ENCODE measurements at regions not wholly inside any gene's neighbourhood (a gene's known extent, or its start where the extent isn't known, plus 50 kb on each side); places are given as distances from the start of the nearest gene placed in this dataset.

DNA sequence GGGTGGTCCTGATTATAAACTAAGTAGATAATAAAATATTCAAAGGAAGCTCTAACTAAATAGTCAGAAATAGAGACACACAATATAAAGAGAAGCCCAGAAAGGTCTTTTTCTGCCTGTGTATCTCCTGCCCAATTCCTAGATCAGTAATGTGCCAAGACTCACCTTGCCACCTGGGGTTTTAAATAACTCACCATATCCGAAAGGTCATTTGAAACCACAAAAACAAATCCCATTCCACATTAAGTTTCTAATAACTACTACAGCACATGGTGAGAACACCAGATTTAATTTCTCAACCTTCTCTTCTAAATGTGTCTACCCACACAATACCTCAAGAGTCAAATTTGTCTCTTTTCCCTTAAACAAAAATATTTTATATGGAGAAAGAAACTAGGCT, 75.2 kb downstream of the ZNF608 start:
- in situ Hi-C loops (cut with MboI; ENCODE audit: low pct_unique_long_range_greater_than_20kb in 2 of 9, low sequenced_read_pairs in 9 of 9, unreplicated experiment in 9 of 9), result no loop called here
- Histone ChIP-seq H3K4me3 (no peak overlapping the region), H3K27ac (peak overlapping the region in 1 of 2 donors; percentile 49), H3K4me1 (replicated peaks in 1 of 2) (peaks cover 56 to 78% of the 10 kb centered on the region in 2 donors)
- ATAC-seq (replicated peaks in 6 of 8), result peak in 3 of 8 experiments; percentile 3 to 15 (median 9)
- WGBS, 10 experiments, result 43 to 100% (median 77%) methylated on average over 1 of the region's 1 CpG; no CpG with 5 or more reads in 2 of the 10 experiments

DNA sequence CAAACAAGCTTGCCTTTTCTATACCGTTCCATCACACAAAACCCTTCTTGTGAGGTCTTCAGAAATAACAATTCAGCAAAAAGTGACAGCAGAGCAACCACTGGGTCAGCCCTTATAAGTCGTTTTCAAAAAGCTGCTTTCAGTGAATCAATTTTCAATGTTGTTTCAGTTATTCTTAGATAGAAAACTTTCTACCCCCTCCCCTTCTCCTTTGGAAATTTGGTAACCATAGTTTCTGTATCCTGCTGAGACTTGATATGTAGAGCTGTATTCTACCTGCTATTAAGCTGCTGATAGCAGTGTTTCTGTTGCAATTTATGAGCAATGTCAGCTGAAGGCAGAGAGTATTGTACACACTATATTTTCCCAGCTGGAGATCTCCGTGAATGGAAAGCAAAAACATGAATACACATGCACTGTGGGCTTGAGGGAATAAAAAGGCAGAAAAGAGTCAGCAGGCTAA, 75.7 kb downstream of the ZNF608 start:
- in situ Hi-C loops (cut with MboI; ENCODE audit: low pct_unique_long_range_greater_than_20kb in 2 of 9, low sequenced_read_pairs in 9 of 9, unreplicated experiment in 9 of 9), result no loop called here
- H3K27ac ChIP-seq, result peak overlapping the region in 1 of 2 donors; percentile 49
- WGBS, 10 experiments, result 0 to 100% (median 20%) methylated on average over 1 to 3 of the region's 3 CpGs; no CpG with 5 or more reads in 1 of the 10 experiments
- H3K4me3 ChIP-seq, result no peak overlapping the region
- ATAC-seq (replicated peaks in 6 of 8), result peak in 5 of 8 experiments; percentile 84 to 92 (median 86)
- H3K4me1 ChIP-seq (replicated peaks in 1 of 2), result peaks cover 56 to 78% of the 10 kb centered on the region in 2 donors

DNA sequence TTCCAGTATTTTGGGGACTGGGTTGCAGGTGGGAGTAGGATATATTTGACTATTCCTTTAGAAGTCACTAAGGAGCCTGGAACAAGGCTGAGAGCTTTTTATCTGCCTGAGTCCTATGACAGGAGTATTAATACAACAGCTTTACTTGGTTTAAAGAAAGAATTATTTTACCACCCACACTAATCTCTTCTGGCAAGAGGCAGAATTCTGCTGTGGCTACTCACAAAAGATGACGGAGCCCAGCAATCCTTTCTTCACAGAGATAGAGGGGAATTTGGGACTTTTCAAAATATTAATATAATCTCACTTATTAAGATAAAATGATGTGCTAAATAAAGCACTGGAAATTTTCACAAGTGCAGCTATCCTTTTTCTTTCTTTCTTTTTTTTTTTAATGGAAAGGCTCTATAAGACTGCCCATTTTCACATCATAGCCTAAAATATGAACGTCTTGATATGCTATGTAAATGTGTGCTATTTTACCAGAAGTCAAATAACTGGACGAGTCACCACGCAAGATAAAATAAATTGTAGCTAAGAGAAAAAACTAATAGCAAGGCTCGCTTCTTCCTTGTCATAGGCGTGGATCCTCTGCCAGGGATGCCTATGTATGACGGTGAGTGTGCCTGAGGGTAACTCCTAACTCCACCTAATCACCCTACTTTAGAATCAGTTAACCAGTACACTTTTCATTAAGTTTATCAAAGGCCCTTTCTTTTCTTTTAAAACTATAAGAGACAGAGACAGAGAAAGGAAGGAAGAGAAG, 76.3 kb downstream of the ZNF608 start:
- 39 to 87% (median 60%) methylated on average over 2 to 7 of the region's 7 CpGs for whole genome bisulfite sequencing, 10 experiments
- H3K4me1 ChIP-seq (replicated peaks in 1 of 2), result peaks cover 57 to 80% of the 10 kb centered on the region in 2 donors
- H3K4me3 ChIP-seq, result no peak overlapping the region
- in situ Hi-C loops (cut with MboI; ENCODE audit: low pct_unique_long_range_greater_than_20kb in 2 of 9, low sequenced_read_pairs in 9 of 9, unreplicated experiment in 9 of 9), result no loop called here
- H3K27ac ChIP-seq, result no peak overlapping the region
- ATAC-seq (replicated peaks in 6 of 8), result peak in 6 of 8 experiments; percentile 27 to 58 (median 54)

DNA sequence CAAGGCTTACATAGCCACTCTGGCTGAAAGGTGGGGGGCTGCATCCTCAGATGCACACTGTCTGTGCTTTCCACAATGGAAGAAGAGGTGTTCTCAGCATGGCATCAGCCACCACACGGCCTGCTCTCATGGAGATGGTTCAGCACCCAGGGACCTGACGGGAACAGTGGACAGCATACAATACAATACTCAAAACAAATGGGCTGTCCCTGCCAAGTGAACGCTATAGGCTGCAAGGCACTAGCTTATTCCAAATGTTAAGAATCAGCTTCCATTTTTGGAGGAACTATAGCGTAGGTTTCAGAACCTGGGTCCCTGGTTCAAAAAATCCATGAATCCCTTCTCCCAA, 77.2 kb downstream of the ZNF608 start:
- peak in 3 of 8 experiments; percentile 22 to 30 (median 23) for ATAC-seq (replicated peaks in 6 of 8)
- Histone ChIP-seq H3K4me1 (replicated peaks in 1 of 2) (peaks cover 65 to 85% of the 10 kb centered on the region in 2 donors), H3K4me3 (no peak overlapping the region), H3K27ac (no peak overlapping the region)
- in situ Hi-C loops (cut with MboI; ENCODE audit: low pct_unique_long_range_greater_than_20kb in 2 of 9, low sequenced_read_pairs in 9 of 9, unreplicated experiment in 9 of 9), result no loop called here
- 60 to 100% (median 95%) methylated on average over 1 to 2 of the region's 4 CpGs; no CpG with 5 or more reads in 6 of the 10 experiments for WGBS, 10 experiments

DNA sequence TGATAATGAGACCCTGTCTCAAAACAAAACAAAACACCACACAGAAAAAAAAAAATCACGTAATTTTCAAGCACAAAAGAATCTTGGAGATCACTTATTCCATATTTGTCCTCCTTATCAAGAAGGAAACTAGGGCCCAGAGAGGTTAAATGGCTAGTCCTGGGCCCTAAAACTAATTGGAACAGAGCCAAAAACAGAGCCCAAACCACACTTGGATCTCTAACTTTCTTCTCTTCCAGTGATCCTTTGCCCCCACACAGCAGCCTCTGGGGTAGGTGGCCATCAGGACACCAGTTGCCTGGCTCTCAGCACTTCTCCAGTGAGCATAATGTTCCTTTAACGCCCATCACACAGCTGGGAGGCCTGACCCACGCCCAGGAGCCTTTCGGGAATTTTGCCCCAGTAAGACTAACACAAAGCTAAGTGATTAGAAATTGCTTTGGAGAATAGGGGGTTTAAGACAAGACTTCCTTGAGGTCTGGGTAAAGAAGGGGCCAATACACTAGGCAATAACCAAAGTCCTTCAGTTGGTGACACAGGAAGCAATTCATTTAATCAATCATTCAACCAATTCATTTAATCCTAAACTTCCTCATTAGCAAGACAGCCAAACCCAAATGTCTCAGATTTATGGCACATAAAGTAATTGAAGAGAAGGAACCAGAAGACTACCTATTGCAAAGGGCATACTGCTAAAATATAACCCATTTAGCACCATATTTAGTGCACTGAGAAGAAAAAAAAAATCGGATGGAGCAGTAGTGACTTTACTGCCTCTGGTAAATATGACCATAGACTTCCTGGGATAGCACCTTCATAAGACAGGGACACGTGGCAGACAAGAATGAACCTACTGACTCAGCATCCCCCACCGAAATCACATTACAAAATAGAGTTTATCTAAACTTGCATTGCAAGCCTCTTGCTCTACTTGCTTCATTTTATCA, 77.8 kb downstream of the ZNF608 start:
- H3K4me1 ChIP-seq (replicated peaks in 1 of 2), result peaks cover 68 to 89% of the 10 kb centered on the region in 2 donors
- H3K27ac ChIP-seq, result no peak overlapping the region
- no peak for ATAC-seq (replicated peaks in 6 of 8)
- no peak overlapping the region for H3K4me3 ChIP-seq
- in situ Hi-C loops (cut with MboI; ENCODE audit: low pct_unique_long_range_greater_than_20kb in 2 of 9, low sequenced_read_pairs in 9 of 9, unreplicated experiment in 9 of 9), result no loop called here
- WGBS, 10 experiments, result 22 to 100% (median 83%) methylated on average over 1 to 3 of the region's 7 CpGs

DNA sequence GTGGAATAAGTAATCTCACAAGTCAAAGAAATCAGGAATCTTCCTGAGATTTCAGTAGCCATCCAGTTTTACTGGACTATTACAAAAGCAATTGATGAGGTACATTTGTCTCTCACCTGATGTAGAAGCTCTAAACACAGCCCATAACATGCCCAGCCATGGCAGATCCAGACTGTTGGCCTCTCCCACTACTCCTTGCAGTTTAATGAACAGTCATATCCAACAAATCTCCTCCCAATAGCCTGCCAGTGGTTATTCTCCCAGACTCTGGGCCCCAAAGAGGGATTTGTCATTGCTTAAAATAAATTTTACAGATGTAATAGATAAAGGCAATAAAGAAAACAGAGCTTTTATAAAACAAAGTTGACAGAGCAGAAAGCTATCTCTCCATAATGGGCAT, 80.8 kb downstream of the ZNF608 start:
- Histone ChIP-seq H3K4me1 (replicated peaks in 1 of 2) (peaks cover 84 to 96% of the 10 kb centered on the region in 2 donors), H3K27ac (no peak overlapping the region), H3K4me3 (no peak overlapping the region)
- ATAC-seq (replicated peaks in 6 of 8), result no peak
- in situ Hi-C loops (cut with MboI; ENCODE audit: low pct_unique_long_range_greater_than_20kb in 2 of 9, low sequenced_read_pairs in 9 of 9, unreplicated experiment in 9 of 9), result no loop called here

DNA sequence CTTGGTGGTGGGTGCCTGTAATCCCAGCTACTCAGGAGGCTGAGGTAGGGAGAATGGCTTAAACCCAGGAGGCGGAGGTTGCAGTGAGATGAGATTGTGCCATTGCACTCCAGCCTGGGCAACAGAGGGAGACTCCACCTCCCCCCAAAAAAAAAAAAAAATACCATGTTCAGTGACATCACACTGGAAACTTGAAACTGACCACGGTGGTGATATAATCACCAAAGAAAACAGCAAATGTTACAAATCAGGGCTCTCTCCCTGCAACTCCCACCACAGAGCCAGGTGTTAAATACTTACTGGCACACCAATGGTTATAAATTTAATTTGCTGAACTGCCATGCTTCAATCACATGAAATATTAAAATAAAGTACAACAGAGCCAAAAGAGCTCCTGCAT, 81.4 kb downstream of the ZNF608 start:
- no peak for ATAC-seq (replicated peaks in 6 of 8)

DNA sequence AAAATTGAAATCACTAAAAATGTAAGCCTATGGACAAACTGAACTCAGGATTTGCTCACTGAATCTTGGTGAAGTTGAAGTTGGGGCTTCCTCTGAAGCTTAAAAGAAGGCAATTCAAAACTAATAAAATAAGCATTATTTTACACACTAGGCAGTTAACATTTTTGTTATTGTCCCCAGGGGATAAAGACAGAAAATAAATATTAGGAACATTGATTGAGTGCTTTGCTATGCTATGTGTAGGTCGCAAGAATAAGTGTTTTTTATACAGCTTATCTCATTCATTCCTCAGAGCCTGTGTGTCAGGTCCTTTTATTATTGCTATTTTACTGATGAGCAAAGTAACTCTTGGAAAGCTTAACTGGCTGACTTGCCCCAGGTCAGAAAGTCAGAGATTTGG, 82.2 kb downstream of the ZNF608 start:
- no peak overlapping the region for H3K4me3 ChIP-seq
- 0 to 100% (median 18%) methylated on average over 1 of the region's 1 CpG; no CpG with 5 or more reads in 2 of the 10 experiments for WGBS, 10 experiments
- ATAC-seq (replicated peaks in 6 of 8), result no peak
- in situ Hi-C loops (cut with MboI; ENCODE audit: low pct_unique_long_range_greater_than_20kb in 2 of 9, low sequenced_read_pairs in 9 of 9, unreplicated experiment in 9 of 9), result no loop called here
- peaks cover 84 to 96% of the 10 kb centered on the region in 2 donors for H3K4me1 ChIP-seq (replicated peaks in 1 of 2)
- no peak overlapping the region for H3K27ac ChIP-seq

More for the DNA sequence above, 81.4 kb downstream of the ZNF608 start:
- in situ Hi-C loops (cut with MboI; ENCODE audit: low pct_unique_long_range_greater_than_20kb in 2 of 9, low sequenced_read_pairs in 9 of 9, unreplicated experiment in 9 of 9), result no loop called here
- Histone ChIP-seq H3K4me3 (no peak overlapping the region), H3K4me1 (replicated peaks in 1 of 2) (peaks cover 84 to 96% of the 10 kb centered on the region in 2 donors), H3K27ac (no peak overlapping the region)
- whole genome bisulfite sequencing, 10 experiments, result 57 to 100% (median 83%) methylated on average over 2 of the region's 2 CpGs; no CpG with 5 or more reads in 5 of the 10 experiments

DNA sequence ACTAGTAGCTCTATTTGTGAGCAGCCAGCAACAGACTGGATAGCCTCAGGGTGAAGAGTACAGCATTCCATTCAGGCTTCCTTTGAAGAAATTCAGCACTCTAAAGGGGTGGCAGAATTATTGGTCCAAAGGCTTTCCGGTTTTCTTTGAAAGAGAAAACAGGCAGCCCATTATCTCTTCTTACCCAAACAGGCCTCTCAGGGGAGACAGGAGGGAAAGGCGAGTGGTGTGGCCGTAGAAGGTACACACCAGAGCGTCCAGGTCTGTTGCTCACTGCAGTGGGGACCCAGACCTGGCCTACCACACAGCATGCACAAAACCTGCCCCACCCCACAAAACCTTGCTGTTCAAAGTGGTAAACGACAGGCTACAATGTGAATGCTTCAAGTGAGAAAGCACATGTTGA, 83.3 kb downstream of the ZNF608 start:
- WGBS, 10 experiments, result 0 to 100% (median 14%) methylated on average over 1 to 5 of the region's 5 CpGs; no CpG with 5 or more reads in 1 of the 10 experiments
- Histone ChIP-seq H3K4me1 (replicated peaks in 1 of 2) (peaks cover 85 to 96% of the 10 kb centered on the region in 2 donors), H3K4me3 (no peak overlapping the region), H3K27ac (peak overlapping the region; percentile 10 to 16)
- ATAC-seq (replicated peaks in 6 of 8), result peak in 3 of 8 experiments; percentile 4 to 58 (median 29)
- in situ Hi-C loops (cut with MboI; ENCODE audit: low pct_unique_long_range_greater_than_20kb in 2 of 9, low sequenced_read_pairs in 9 of 9, unreplicated experiment in 9 of 9), result no loop called here

DNA sequence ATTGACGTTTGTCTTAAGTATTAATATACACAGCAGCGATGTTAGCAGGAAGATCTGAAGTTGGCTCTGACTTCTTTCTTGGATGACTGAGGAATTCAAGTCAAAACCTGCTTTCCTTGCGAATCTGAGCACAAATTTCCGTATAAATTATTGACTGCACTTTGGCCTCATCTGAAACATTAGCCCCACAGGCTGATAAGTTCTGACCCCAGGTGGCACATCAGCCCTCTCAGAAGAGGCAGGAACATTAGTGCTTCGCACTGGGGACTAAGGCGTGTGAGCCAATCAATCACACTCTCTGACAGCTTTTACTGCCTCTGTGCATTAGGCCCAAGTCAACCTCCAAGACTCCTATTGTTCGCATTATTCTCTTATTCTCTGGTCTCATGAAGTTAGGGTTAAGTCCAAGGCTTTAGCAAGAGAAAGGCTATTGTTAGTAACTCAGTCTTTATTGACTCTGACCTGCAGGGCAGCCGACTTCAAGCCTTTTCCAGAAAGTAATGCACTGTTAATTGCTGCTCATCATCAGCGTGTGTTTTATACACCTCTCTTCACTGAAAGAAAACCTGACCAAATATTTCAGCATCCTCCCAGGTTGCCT, 84.2 kb downstream of the ZNF608 start:
- peak in 5 of 8 experiments; percentile 42 to 86 (median 85) for ATAC-seq (replicated peaks in 6 of 8)
- H3K27ac ChIP-seq, result peak overlapping the region in 1 of 2 donors; percentile 16
- peaks cover 85 to 100% of the 10 kb centered on the region in 2 donors for H3K4me1 ChIP-seq (replicated peaks in 1 of 2)

DNA sequence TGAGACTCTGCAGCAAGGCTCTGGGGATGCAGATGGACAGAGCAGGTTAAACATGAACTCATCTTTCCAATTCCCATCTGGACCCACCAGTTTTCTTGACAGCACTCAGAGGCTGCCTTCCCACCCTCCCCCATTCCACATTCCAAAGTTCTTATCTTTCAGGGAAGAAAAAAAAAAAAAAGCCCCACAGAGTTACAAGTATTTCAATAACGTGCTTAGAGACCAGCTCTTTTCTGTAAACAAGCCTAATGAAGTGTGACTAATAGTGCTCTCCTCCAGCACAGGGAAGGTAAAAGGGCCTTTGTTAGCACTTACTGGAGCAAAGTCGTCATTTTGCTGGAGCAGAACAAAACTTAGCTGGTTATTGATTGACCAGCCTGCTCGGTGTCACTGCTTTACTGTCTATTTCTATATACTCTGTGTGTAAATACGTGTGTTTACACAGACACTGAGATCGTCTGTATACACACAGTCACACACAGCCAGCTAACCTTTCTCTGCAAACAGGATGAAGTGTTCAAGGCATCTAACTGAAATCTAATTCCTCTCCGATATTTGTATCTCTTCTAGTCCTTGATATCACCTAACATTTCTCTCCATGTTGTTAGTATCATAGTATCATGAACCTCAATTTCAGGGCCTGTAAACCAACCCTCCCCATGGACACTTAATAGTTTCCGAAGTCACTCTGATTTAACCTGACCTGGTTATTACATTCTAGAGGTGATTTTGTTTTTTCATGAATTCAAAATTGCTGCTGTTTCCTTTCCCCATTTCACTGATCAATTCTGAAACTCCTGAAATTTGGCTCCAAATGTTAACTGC, 84.9 kb downstream of the ZNF608 start:
- peak; percentile 10 to 75 (median 59) for ATAC-seq (replicated peaks in 6 of 8)

More for the DNA sequence above, 84.2 kb downstream of the ZNF608 start:
- WGBS, 10 experiments, result 0 to 86% (median 44%) methylated on average over 3 to 7 of the region's 9 CpGs; no CpG with 5 or more reads in 2 of the 10 experiments
- no peak overlapping the region for H3K4me3 ChIP-seq
- in situ Hi-C loops (cut with MboI; ENCODE audit: low pct_unique_long_range_greater_than_20kb in 2 of 9, low sequenced_read_pairs in 9 of 9, unreplicated experiment in 9 of 9), result no loop called here

More for the DNA sequence above, 84.9 kb downstream of the ZNF608 start:
- 7 to 86% (median 20%) methylated on average over 1 to 7 of the region's 7 CpGs for WGBS, 10 experiments
- Histone ChIP-seq H3K27ac (peak overlapping the region in 1 of 2 donors; percentile 50), H3K4me1 (replicated peaks in 1 of 2) (peaks cover 90 to 100% of the 10 kb centered on the region in 2 donors), H3K4me3 (no peak overlapping the region)
- in situ Hi-C loops (cut with MboI; ENCODE audit: low pct_unique_long_range_greater_than_20kb in 2 of 9, low sequenced_read_pairs in 9 of 9, unreplicated experiment in 9 of 9), result no loop called here

Data from motor neuron (in vitro differentiated cells).